ENCODE measurements at regions not wholly inside any gene's neighbourhood (a gene's known extent, or its start where the extent isn't known, plus 50 kb on each side); places are given as distances from the start of the nearest gene placed in this dataset.

DNA sequence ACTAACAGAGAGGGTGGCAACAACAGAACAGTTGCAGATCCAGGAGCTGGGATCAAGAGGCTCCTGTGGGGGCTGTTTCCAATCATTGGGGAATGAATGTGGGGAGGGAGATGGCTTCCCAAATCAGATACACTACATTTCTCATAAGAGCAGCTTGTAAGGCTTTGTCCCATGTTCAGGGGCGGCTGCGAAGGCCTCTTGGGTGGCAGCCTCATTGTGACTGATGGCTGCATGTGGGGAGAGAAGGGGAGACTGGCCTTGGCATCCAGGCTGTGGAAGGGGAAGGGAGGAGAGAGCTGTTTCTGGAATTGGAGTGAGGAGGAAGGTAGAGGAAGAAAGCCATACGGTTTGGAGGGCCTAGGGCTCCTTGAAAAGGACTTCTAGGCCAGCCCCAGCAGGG is 326.6 kb upstream of the RGMA start:
- TF ChIP-seq, protein P1, sequence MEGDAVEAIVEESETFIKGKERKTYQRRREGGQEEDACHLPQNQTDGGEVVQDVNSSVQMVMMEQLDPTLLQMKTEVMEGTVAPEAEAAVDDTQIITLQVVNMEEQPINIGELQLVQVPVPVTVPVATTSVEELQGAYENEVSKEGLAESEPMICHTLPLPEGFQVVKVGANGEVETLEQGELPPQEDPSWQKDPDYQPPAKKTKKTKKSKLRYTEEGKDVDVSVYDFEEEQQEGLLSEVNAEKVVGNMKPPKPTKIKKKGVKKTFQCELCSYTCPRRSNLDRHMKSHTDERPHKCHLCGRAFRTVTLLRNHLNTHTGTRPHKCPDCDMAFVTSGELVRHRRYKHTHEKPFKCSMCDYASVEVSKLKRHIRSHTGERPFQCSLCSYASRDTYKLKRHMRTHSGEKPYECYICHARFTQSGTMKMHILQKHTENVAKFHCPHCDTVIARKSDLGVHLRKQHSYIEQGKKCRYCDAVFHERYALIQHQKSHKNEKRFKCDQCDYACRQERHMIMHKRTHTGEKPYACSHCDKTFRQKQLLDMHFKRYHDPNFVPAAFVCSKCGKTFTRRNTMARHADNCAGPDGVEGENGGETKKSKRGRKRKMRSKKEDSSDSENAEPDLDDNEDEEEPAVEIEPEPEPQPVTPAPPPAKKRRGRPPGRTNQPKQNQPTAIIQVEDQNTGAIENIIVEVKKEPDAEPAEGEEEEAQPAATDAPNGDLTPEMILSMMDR (IDR thresholded peaks at IDR 0.05; ENCODE audit: borderline replicate concordance, extremely low read depth, low read length, poor library complexity, severe bottlenecking): no peak
- no peak for TF ChIP-seq EZH2 (IDR thresholded peaks at IDR 0.05; ENCODE audit: borderline replicate concordance, low read depth, low read length, severe bottlenecking)
